Inflammatory macrophage (primary cell): ENCODE measurements at regions not wholly inside any gene's neighbourhood (a gene's known extent, or its start where the extent isn't known, plus 50 kb on each side); places are given as distances from the start of the nearest gene placed in this dataset.
"Not testable (repeated sequence)": the region's sequence is repeated elsewhere in the genome, so short reads cannot be mapped to it uniquely, and the experiment has no call there.

Source experiments
- DNase-seq, 2 donors: peaks; one replicate each; pipeline ENCODE4 v3.0.0-alpha.2; 2020 to 2022

DNA sequence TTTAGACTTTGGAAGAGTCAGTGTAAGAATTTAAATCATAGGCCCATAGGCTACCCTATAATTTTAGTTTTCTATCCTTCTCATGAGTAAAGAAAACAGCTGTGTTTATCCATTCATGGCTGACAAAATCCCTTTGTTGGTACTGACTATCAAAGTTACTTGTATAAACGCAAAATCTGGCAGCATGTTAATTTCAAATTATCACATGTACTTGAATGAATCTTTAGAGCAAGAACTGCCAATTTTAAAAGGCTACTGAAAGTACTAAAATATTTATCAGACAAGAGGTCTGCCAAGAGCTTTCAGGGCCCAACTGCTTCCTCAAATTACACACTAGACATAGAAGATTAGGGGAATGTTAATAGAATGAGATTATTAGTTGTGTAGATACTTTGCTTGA is 66.6 kb downstream of the MYL12B start:
- no peak for DNase-seq

DNA sequence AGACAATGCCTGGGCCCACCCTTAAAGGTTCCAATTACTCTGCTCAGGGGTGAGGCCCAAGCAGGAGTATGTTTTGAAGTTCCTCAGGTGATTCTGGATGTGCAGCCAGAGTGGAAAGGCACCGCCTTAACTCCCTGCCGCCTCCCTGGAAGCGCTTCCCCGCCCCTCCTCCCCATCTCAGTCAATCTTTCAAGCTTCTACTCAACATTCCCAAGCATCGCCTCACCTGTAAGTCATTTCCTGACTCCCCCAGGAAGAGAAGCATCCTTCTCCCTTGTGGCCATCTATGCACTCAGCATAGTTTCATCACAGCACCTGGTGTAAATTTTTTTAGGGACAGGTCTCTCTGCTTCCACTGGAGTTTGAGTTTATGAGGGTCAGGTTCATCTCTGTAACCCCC is 67.5 kb downstream of the MYL12B start:
- DNase-seq = no peak

DNA sequence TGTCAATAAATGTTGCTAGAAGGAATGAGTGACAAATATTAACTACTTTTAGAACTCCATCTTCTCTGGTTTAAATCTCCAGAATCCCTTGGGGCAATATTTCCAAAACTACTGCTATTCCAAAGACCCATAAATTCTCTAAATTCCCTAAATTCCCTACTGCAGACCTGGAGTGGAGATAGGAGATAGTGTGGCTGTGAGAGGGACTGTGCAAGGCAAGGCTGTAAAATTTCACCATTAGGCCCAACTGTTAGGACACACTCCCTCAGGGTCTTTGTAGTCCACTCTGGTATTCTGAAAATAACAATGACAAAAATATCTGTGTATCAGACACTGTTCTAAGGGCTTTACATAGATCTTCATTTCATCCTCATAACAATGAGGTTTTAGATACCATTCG is 67.9 kb downstream of the MYL12B start:
- no peak for DNase-seq

DNA sequence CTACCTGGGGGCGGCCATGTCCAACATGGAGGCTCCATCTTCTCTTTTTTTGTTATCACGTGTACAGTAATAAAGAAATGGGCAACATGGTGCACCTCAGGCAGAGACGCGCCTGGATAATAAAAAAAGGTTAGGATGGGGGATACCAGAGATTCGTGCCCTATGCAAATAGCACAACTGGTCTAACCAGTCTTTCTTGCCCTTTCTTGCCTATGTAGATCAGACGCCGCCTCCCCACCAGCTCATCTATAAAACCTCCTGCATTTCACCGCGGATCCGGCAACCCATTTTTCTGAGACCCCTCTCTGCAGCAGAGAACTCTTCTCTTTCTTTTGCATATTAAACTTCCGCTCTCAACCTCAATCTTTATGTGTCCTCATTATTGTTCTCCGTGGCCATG is 68.7 kb downstream of the MYL12B start:
- no peak for DNase-seq

DNA sequence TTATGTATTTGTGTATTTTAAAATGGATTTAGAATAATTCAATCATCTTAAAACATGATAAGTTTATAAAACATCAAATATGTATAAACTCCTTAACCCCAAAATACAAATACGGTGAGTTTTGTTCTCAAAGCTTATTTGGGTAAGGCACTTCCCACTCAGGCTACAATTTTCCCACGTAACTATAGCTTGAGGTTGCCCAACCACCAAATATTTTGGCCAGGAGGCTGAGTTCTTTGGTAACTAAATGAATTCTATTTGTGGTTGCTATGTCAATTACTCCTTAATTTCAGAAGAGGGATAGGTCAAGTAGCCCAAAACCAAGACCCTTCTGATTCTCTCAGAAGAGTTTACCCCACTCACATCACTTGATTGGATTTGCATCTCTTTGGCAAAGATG is 70.4 kb downstream of the MYL12B start:
- DNase-seq = no peak

DNA sequence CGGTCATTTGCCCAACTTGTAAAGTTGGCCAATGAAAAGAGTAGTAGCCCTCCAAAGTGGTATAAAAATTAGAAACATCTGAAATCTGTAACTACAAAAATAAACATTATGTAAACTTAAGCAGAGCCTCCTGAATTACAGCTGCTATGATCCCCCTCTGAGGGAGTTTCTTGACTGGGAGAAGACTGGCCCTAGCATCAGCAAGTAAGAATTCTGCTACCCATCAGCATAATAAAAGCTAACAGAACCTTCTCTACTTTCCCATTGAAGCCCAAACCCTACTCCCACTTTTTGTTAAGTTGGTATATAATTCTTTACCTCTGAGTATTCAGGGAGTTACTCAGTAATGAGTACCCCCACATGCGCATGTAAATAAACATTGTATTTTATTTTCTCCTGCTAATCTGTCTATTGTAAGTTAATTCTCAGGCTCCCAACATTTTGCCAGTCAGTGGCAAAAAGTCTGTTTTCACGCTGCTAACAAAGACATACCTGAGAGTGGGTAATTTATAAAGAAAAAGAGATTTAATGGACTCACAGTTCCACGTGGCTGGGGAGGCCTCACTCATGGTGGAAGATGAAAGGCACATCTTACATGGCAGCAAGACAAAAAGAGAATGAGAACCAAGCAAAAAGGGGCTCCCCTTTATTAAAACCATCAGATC is 71.3 kb downstream of the MYL12B start:
- DNase-seq = no peak

DNA sequence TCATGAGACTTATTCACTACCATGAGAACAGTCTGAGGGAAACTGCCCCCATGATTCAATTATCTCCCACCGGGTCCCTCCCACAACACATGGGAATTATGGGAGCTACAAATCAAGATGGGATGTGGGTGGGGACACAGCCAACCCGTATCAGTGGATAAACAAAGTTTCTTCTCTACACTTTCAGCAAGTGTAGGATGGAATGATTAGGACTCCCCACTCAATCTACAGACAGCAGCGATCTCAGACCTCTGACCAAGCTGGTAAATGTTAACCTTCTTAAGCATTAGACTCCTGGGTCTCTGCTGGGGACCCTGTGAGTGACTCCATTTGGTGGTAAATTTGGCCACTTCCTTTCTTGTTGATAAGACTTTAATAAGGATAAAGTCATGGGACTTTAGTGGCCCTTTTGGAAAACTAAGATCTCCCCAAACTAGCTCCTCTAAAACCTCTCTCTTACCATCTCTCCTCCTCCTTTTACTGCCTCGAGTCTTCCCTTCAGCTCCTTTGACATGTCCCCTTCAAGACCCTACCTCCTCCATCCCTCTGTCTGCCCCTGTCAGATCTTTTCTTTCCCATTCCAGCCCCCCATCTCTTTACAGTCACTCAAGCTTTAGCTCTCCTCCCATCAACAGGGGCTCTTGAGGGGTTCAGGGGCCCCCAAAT is 71.9 kb downstream of the MYL12B start:
- no peak for DNase-seq

DNA sequence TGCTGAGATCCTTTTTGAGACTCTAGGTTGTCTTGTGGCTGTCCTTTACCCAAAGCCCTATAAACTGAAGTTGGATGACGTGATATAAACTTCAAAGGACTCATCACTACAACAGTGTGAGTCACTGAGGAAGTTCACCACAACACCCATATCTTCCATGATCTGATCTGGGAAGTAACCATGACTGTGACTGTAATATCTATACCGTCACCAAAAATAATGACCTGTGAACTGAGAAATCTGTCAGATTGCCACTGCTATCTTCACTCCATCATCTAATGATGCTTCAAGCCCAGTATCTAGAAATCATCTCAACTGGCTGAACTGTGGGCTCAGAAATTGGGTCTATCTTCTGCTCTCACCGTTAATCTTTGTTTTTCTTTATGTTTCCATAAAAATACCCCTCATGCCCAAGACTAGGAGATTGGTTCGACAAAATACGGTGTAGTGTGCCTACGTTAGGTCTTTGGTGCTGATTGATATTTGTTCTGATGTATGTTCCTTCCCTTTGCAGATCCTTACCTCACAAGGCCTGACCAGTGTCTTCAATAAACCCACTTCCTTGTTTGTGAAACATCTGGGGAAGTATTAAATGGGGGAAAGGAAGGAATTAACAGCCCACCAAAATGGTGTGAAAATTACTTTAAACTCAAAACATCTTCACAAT is 78.2 kb downstream of the MYL12B start:
- DNase-seq = peak; percentile 52 to 60

DNA sequence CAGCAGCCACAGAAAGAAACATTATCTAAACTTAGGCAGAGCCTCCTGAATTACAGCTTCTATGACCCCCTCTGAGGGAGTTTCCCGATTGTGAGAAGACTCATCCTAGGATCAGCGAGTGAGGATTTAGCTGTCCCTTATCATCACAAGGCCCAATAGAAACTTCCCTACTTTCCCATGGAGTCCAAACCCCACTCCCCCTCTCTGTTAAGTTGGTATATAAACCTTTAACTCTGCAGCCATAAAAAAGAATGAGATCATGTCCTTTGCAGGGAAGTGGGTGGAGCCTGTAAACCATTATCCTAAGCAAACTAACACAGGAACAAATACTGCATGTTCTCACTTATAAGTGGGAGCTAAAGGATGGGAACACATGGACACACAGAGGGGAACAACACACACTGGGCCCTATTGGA is 78.8 kb downstream of the MYL12B start:
- DNase-seq = no peak

DNA sequence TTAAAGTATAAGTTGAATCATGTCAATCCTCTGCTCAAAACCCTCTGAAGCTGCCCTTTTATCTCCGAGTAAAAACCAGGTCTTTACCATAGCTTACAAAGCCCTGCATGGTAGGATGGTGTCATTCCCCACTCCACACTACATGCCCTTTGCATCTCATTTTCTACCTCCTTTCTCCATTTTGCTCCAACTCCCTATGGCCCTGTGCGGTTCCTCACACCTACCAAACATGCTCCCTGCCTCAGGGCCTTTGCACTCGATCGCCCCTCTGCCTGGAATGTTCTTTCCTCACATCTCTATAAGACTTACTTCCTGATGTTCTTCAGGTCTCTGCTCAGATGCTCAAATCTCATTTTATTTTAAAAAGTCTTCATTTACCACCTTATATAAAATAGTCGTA is 80.7 kb downstream of the MYL12B start:
- DNase-seq = no peak

DNA sequence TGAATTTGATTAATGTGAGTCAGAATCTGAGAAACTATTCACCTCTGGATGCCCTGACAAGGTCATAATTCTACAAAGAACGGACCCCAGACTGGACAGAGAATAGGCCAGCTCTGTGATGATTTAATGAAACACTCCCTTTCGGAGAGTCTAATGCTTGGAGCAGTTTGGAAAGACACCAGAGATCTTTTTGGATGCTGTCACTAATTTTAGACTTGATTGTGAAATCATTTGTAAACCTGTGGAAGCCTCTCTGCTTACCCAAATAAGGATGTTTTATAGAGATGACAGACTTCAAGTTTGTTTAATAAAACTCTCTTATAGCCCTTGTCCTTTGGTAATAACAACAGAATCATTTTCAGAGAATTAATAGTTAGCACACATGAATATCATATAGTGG is 83.5 kb downstream of the MYL12B start:
- no peak for DNase-seq

DNA sequence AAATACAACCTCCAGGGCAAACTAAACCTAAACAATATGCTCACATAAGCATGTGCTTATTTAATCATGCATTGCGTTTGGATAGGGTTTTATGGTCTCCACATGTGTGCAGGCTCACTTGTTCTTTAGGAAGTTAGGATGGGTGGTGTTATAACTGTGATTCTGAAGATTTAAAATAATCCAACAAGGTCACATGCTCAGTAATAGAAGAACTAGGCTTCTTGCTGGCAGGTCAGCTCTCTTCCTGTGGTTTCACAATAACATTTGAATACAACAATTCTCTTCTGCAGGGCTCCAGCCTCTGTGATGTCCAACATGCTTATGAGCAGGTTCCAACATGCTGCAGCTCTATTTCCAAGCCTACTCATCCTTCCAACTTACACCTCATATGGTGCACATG is 84.0 kb downstream of the MYL12B start:
- DNase-seq = no peak

DNA sequence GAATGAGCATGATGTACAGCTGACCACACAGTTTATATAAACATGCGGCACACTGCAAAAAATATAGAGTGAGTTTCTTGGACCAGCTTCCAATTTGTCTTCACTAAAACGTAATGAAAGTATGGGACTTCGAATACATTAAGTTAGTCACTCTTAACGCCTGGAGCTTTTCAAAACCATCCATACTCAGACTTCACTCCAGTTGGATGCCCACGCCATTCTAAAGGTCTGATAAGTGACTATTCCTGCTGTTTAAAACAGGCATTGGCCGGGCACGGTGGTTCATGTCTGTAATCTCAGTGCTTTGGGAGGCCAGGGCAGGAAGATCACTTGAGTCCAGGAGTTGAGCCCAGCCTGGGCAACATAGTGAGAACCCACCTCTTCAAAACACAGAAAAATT is 84.6 kb downstream of the MYL12B start:
- no peak for DNase-seq

DNA sequence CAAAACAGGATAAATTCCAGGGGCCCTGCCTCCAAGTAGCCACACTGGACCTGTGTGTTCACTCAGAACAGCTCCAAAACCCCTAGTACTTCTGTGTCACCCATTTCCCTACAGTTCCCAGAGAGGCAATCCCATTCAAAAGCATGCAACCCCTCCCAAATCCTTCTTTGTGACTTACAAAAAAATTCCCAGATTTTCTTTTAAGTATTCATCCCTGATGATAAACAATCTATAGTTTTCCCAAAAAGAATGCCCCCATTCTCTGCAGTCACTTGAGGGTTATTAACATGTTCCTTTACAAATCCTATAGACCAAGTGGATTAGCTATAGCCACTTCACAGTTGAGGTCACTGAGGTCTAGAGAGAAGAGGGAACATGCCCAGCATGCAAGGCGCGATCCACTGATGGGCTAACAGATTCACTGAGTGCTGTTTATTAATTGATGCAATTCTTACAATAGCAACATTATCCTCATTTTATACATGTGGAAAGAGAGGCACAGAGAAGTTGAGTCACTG is 85.4 kb downstream of the MYL12B start:
- DNase-seq = no peak

DNA sequence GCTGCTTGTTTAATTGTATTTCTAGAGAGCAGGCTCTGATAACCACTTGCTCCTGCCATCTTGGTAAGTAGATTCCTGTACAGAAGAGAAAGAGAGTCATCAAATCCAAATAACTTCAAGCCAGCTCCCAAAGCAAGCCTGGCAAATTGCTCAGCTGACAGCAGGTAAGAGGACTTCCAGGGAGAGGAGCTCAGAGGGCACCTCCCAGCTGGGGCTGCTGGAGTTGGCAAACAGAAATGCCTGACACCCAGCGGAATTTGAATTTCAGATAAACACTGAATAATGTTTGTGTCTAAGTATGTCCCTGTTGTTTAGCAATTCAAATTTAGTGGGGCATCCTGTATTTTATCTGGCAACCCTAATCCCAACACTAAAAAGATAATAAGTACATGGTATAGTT is 86.2 kb downstream of the MYL12B start:
- DNase-seq = no peak

DNA sequence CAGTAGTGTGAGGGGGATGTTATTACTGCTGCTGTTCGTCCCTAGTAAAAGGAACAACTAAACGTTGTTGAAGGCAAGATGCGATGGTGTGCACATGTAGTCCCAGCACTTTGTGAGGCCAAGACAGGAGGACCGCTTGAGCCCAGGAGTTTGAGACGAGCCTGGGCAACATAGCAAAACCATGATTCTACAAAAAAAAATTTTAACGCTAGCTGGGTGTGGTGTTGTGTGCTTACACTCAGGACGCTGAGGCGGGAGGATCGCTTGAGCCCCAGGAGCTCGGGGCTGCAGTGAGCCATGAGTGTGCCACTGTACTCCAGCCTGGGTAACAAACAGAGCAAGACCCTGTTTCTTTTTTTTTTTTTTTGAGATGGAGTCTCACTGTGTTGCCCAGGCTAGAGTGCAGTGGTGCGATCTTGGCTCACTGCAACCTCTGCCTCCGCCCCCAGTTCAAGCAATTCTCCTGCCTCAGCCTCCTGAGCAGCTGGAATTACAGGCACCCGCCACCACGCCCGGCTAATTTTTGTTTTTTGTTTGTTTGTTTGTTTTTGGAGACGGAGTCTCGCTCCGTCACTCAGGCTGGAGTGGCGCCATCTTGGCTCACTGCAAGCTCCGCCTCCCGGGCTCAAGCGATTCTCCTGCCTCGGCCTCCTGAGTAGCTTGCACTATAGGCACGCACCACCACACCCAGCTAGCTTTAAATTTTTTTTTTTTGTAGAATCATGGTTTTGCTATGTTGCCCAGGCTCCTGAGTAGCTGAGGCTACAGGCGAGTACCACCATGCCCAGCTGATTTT is 87.3 kb downstream of the MYL12B start:
- DNase-seq = not testable (repeated sequence)

DNA sequence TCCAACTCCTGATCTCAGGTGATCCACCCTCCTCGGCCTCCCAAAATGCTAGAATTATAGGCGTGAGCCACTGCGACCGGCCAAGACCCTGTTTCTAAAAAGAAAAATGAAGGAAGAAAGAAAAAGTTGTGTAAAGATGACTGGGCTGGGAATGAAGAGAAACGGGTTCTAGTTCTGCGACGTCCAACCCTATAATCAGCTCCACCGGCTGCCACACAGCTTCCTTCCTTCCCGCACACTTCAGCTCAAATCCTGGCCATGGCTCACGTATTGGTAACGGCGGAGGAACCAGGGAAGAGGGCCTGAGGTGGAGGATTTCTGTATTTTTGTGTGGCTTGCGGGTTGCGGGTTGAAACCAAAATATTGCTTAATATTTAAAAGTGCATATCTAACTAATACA is 88.1 kb downstream of the MYL12B start:
- DNase-seq = no peak

DNA sequence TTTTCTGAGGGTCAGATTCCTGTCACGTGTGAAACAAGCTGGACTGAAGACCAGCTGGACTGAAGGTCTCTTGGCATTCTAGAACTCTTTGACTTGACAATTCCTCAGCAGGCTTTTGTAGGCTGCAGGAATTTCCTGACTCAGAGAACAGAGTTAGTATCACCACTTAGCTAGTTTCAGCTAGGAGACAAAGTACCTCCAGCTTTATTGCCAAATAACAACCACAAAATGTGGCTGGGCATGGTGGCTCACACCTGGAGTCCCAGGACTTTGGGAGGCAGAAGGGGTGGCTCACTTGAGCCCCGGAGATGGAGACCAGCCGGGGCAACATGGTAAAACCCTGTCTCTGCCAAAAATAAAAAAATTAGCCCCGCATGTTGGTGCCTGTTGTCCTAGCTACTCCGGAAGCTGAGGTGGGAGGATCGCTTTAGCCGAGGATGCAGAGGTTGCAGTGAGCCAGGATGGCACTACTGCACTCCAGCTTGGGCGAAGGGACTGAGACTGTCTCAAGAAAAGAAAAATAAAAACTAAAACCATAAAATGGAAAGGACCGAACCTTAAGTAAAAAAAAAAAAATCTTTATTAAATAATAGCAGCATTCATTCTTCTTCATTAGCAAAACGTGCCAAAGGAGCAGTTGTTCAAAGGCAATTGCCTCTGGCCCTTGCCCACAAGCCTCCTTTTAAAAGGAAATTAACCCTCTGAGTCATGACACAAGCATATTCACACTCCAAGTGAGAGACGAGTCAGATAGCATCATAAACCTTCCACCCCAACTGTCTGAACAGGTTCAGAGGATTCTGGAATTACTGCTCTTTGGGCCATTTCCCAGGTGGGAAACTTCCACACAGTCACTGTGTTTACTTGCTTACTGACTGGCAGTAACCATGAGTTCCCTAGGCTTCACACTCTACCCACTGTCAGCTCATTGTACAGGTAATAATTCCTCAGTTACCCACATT is 88.9 kb downstream of the MYL12B start:
- DNase-seq = no peak

DNA sequence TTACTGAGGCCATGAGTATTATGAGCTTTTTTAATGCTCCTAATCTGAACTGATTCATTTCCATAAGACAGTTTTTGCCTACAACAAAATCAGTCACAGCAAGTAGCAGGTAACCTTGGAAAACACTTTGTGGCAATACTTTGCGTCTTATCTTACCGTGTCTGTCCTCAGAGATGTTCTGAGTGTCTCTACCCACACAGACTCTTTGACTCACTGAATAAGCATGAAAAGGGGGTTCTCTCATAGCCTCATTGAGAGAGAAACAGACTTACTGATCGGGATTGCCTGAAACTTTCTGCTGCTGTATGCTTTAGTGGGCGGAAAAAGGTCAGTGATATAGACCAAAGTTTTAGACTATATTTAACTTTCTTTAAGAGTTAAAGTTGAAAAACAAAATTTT is 92.6 kb downstream of the MYL12B start:
- DNase-seq = no peak

DNA sequence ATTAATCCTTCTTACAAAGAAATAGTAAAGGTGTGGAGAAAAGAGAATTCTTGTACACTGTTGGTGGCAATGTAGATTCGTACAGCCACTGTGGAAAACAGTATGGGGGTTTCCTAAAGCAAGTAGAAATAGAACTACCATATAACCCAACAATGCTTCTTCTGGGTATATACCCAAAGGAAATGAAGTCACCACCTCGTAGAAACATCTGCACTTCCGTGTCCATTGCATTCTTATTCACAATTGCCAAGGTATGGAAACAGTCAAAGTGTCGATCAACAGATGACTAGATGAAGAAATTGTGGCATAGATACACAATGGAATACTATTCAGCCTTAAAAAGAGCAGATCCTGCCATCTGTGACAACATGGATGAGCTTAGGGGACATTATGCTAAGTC is 93.4 kb upstream of the TGIF1 start:
- no peak for DNase-seq

DNA sequence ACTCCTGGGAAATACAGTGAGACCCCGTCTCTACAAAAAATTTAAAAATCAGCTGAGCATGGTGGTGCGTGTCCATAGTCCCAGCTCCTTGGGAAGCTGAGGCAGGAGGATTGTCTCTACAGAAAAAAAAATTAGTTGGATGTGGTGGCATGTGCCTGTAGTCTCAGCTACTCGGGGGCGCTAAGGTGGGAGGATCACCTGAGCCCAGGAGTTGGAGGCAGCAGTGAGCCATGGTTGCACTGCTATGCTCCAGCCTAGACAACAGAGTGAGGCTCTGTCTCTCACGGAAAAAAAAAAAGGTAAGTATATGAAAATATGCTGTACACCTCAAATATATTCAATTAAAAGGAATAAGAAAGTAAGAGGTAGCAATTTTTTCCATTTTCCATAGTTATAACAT is 92.5 kb upstream of the TGIF1 start:
- no peak for DNase-seq

DNA sequence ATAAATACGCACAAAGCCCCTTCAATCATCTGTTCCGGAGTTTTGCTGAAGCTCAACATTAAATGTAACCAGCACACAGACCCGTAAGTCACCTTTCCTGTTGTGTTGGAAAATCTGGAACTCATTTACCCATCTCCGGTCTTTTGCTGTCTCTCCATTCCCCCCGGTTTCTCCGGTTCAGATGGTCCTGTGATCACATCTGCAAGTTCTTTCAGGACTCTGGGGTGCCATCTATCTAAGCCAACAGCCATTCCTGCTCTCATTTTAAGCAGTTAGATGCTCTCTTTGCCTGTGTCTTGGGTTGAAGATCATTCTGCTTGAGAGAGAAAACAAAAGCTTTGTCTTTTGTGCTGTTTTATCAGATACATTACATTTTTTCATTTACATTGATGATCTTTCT is 91.7 kb upstream of the TGIF1 start:
- no peak for DNase-seq
